Posterior vena cava (tissue), 2 donors: ENCODE measurements at regions not wholly inside any gene's neighbourhood (a gene's known extent, or its start where the extent isn't known, plus 50 kb on each side); places are given as distances from the start of the nearest gene placed in this dataset.

Source experiments
- DNase-seq: peaks from one replicate; pipeline ENCODE4 v3.0.0-alpha.2; 2020; ENCODE audit warnings: low spot score
- intact Hi-C, 2 donors: fragments of 100-400 bp; cut with DNase I; formaldehyde crosslinking; loops; one replicate each; pipeline versions ENCODE4 v1.14.1 to v1.14.2; 2022 to 2023
- donor health status: DM: yes; HTN: yes; CAD: no.
- donor health status: DM: yes; HTN: yes; CAD: no.

DNA sequence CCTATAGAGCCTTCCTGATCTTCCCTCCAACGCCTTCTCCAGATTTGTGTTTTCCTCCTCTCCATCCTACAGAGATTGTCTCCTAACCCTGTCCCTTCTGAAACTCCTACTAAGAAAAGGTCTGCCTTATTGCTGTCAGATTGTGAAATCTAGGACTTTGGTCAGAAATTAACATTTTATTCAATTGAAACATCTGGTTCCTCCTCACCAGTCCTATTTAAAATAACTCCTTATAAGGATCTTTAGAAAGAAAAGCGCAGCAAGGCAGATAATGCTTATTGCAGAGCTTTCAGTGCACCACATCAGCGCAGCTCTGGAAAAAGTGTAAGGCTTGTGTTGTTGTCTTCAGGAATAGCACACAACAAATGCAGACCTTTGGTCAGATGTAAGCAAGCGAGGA is 477.8 kb upstream of the CHST9 start:
- no peak for DNase-seq
- intact Hi-C loops, result no loop called here

DNA sequence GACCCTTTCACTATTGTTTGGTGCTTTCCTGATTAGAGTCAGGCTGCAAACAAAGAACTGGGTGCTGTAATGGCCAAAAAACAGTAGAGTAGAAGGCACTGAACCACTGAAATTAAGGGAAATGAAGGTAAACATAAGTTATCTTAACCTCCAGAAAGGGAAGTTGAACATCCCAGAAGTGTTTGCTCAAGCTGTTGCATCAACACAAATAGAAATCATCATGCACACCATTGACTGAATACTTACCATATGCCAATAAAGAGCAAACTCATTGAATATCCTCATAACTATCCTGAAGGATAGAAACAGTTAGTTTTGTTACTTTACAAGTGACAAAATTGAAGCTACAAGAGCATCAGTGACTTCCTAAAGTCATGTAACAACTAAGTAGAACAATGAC is 477.4 kb upstream of the CHST9 start:
- intact Hi-C loops, result no loop called here

DNA sequence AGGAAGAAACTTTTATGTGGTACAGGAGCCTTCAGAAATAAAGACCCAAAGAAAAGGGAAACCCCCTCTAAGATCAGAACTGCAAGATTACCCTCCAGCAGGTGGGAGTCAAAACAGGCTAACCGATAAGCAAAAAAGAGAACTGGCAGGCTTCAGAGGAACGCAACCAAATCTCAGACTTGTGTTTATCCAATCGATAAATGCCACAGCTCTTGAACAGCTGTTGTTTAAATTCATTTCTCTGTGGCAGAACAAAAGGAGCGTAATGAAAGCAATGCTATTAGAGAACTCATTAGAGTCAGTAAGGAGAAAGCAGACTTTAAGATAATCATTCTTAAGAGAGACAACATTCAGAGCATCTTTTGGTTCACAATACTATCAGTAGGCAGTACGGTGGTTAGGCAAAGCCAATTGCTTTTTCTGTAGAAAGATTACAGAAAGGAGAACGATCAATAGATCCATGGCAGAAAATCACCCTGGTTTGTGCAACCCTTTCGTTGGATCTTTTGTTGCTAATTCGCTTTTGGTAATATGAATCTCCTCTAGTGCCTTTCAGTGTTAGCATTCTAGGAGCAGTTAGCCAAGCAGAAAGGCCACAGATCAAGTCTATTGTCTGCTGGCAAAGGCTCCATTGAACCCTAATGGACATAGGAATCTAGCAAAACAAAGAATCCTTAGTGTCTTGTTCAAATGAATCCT is 476.4 kb upstream of the CHST9 start:
- DNase-seq, result no peak
- intact Hi-C loops, result no loop called here

More for the DNA sequence above, 477.4 kb upstream of the CHST9 start:
- no peak for DNase-seq

DNA sequence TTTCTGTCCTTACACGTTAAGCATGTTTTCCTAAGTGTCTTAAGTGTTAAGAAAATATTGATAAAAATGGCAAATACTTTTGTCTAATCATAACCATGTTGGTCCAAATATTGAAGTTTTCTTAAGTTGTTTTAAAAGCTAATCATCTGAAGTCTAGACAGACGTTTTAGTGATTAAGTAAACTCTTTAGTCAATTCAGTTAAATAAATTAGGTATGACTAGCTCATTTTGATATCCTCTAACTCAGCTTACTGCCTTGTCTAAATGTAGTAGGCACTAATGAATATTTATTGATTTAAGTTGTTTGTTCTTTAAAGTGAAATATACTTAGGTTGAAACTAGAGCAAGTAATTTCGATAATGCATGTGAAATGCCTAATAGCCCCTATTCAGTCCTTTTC is 471.8 kb upstream of the CHST9 start:
- intact Hi-C loops, result no loop called here
- DNase-seq, result no peak

DNA sequence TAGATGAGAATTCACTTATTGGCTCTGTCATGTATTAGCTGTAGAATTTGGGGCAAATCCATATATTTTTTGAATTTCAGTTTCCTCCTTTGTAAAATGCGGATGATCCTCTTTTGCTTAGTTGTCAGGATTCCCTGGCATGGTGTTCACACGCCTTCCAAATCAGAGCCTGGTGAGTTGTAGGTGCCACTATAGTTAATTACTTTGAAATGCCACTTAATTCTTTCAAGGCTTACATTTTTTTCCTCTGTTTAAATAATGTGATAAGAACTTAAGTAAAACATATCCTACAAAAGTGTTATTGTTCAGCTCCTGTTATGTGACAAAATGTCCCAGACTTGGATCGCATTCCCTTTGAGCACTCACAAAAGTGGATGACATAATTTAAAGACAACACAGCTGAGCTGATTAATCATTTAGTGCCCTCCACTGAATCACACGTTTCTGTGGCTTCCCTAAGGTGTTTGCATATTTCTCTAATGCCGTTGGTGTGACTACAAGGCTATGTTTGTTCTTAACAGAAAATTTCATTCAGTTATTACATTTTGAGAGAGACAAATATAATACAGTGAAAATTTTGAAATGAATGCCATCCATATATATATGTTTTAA is 471.2 kb upstream of the CHST9 start:
- intact Hi-C loops, result no loop called here
- no peak for DNase-seq

- no peak for DNase-seq
- intact Hi-C loops, result no loop called here
These were observed 468.1 kb upstream of the CHST9 start for GRCh38 chr18:27653247-27653646.

- no peak for DNase-seq
- intact Hi-C loops, result no loop called here
These were observed 467.5 kb upstream of the CHST9 start for GRCh38 chr18:27652480-27653121.

DNA sequence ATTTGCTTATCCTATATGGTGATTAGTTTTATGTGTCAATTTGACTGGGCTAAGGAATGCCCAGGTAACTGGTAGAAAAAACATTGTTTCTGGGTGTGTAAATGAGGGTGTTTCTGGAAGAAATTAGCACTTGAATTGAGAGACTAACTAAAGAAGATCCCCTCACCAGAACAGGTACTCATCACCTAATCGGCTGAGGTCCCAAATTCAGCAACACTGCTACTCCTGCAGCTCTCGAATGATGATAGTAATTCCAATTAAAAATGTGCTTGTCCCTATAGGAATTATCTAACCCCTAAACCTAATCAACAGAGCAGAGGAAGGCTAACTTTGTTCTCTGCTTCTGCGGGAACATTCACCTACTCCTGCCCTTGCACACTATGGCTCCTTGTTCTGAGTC is 464.5 kb upstream of the CHST9 start:
- no peak for DNase-seq

GRCh38 chr18:27645929-27646328 is 460.8 kb upstream of the CHST9 start:
- no peak for DNase-seq
- intact Hi-C loops, result loop anchor here in 1 of 2 donors (2.0 kb wide), 1 partner anchor 71 kb away; no protein-coding TSS in a partner anchor

More for the DNA sequence above, 464.5 kb upstream of the CHST9 start:
- intact Hi-C loops, result no loop called here

DNA sequence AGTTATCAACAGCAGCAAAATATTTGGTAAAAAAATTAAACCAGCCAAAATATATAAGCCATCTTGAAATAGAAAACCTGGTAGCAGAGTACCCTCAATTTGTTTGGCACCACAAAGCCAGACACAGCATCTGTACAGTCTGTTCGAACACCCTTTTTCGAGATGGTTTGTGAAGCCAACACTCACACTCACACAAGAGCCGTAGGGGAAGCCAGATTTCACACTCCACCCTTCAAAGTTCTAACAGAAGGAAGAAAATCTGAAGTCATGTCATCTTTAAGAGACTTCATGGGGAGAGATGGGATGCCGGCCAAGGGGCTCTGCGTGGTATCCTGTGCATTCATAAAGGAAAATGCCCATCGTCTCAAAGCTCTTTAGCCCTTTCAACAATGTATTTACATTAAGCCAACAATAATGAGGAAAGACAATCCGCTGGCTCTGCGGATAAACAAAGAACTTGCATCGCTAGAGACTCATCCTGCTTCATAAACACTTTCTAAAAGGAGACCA is 451.5 kb upstream of the CHST9 start:
- DNase-seq, result no peak
- intact Hi-C loops, result no loop called here

GRCh38 chr18:27632706-27633105 is 447.6 kb upstream of the CHST9 start:
- DNase-seq, result no peak
- intact Hi-C loops, result no loop called here

- DNase-seq, result no peak
- intact Hi-C loops, result loop anchor here in 1 of 2 donors (2.0 kb wide), 1 partner anchor 65 kb away; no protein-coding TSS in a partner anchor
These were observed 442.8 kb upstream of the CHST9 start for GRCh38 chr18:27627927-27628326.

DNA sequence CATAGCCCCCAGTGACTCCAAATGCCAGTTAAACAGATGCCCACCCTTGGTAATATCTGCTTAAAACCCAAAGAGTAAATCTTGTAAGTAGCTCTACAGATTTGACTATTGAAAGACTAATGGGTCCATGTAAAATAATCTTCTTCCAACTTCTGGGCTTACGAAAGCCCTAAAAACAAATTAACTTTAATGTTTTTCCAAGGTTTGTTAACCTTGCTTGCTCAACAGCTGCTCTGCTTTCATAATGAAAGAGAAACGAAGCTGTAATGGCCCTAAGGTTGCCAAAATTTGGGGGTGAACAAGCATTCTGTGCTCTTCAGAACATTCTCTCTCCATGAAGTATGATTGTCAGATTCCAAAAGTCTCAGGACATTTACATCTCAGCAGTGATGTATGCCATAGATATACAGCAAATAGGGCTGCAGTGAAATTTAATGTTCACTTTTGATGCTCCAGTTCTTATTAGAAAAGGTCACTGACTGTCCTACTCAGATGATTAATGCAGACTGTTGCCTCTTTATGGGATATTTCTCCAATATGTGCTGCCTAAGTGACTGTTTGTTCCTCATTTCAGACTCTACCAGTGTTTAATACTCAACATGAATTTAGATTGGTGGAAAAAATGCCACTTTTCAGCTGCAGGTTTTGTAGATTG is 436.3 kb upstream of the CHST9 start:
- DNase-seq, result no peak
- intact Hi-C loops, result no loop called here

DNA sequence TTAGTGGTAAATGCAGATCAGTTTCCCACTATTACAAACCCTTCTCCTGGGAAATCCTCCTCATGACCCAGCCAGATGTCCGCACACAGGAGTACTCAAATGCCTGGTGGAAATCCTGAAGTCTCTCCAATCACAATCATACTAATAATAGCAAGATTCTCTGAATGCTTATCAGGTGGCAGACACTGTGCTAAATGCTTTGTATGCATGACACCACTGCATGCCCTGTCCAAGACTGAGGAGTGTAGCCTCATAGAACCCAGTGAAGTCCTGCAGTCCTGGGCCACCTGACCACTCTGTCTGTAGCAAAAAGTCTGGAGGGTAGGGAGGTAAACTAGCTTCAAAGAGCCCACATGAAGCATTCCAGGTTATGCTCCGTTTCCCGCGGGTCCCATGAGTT is 434.8 kb upstream of the CHST9 start:
- no peak for DNase-seq
- intact Hi-C loops, result no loop called here

- intact Hi-C loops, result no loop called here
- DNase-seq, result no peak
These were observed 434.1 kb upstream of the CHST9 start for GRCh38 chr18:27619090-27619772.

DNA sequence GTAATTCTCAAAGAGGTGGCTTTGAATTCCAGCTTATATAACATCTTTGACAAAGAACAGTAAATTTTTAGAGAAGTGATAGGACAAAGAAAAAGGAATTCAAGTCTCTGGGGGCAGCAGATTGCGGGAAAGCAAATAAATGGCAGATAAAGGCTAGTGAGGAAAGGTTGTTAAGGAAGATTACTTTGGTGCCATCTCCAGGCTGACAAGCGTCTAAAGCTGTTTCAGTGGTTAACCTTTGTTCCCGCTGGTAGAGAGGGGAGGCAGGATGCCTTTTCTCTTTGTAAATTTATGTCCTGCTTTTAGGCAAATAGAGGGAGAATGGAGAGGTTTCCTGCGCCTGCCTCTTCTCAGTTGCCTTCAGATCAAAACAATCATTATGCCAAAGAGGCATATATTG is 431.2 kb upstream of the CHST9 start:
- no peak for DNase-seq
- intact Hi-C loops, result no loop called here

- intact Hi-C loops, result no loop called here
- no peak for DNase-seq
These were observed 430.1 kb upstream of the CHST9 start for GRCh38 chr18:27614951-27615844.

DNA sequence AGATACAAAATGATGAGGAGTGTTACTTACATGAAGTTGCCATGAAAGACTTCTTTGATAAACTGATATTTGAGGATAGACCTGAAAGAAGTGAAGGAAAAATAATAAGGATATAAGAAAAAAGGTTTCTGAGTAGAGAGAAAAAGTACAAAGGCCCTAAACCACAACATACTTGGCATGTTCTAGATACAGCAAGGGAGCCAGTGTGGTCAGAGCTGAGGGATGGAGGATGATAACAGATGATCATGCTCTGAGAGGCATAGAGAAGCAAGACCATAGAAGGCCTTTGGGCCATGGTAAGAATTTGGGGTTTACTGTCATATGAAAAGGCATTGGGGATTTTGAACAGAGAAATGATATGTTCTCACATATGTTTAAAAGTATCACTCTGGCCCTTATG is 424.1 kb upstream of the CHST9 start:
- intact Hi-C loops, result no loop called here
- DNase-seq, result no peak

GRCh38 chr18:27608742-27609141 is 423.6 kb upstream of the CHST9 start:
- no peak for DNase-seq
- intact Hi-C loops, result no loop called here
